Adipocyte (in vitro differentiated cells): ENCODE measurements at regions not wholly inside any gene's neighbourhood (a gene's known extent, or its start where the extent isn't known, plus 50 kb on each side); places are given as distances from the start of the nearest gene placed in this dataset.

Experiments
- DNase-seq: peaks from one replicate; pipeline ENCODE4 v3.0.0-alpha.2; 2015; ENCODE audit warnings: low read depth
- H3K27me3 ChIP-seq: replicated peaks from 2 replicates; pipeline ENCODE4 v1.7.0; 2013; ENCODE audit warnings: mild to moderate bottlenecking, low read length, moderate library complexity; ENCODE audit not compliant: control insufficient read depth, insufficient read depth
- H3K36me3 ChIP-seq: 2 replicates; pipeline ENCODE4 v1.7.0; 2013; ENCODE audit warnings: low read length, mild to moderate bottlenecking, moderate library complexity; ENCODE audit not compliant: control insufficient read depth, insufficient read depth, severe bottlenecking
- H3K4me1 ChIP-seq: 2 replicates; pipeline ENCODE4 v1.7.0; 2013; ENCODE audit warnings: mild to moderate bottlenecking, low read length, moderate library complexity; ENCODE audit not compliant: control insufficient read depth, insufficient read depth
- H3K4me3 ChIP-seq: 2 replicates; pipeline ENCODE4 v1.7.0; 2013; ENCODE audit warnings: mild to moderate bottlenecking, low read length, moderate library complexity
- H3K9ac ChIP-seq: 2 replicates; pipeline ENCODE4 v1.7.0; 2013; ENCODE audit warnings: mild to moderate bottlenecking, low read length, moderate library complexity
- H3K9me3 ChIP-seq: 2 replicates; pipeline ENCODE4 v1.7.0; 2013; ENCODE audit warnings: mild to moderate bottlenecking, low read length, moderate library complexity; ENCODE audit not compliant: control insufficient read depth

GRCh38 chr6:92944132-92944531 lies 475.2 kb downstream of the EPHA7 start:
- no peaks in the 10 kb centered on the region for H3K36me3 ChIP-seq
- H3K27me3 ChIP-seq, result no peaks in the 10 kb centered on the region
- H3K4me3 ChIP-seq, result no peak overlapping the region
- no peaks in the 10 kb centered on the region for H3K4me1 ChIP-seq
- H3K9ac ChIP-seq, result no peak overlapping the region
- no peak for DNase-seq
- H3K9me3 ChIP-seq, result no peaks in the 10 kb centered on the region

DNA sequence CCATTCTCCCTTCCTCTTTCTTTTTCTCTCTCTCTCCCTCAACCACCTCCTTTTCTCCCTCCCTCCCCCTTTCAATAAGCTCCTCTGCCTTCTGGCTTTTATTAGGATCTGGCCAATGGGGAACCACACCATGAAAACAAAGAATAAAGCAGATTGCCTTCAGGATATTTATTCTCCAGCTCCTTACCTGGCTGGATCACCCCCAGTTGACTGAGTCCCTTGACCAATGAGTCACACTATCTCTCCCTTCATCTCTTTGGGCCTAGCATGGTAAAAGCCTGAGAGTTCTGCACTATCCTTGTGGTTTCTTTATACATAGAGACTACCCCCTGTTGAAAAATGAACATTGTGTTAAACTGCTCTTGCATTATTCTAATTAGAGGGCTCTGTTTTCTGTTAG lies 476.8 kb downstream of the EPHA7 start:
- Histone ChIP-seq H3K9me3 (no peaks in the 10 kb centered on the region), H3K27me3 (no peaks in the 10 kb centered on the region), H3K4me1 (no peaks in the 10 kb centered on the region), H3K9ac (no peak overlapping the region), H3K36me3 (no peaks in the 10 kb centered on the region), H3K4me3 (no peak overlapping the region)
- DNase-seq, result no peak

DNA sequence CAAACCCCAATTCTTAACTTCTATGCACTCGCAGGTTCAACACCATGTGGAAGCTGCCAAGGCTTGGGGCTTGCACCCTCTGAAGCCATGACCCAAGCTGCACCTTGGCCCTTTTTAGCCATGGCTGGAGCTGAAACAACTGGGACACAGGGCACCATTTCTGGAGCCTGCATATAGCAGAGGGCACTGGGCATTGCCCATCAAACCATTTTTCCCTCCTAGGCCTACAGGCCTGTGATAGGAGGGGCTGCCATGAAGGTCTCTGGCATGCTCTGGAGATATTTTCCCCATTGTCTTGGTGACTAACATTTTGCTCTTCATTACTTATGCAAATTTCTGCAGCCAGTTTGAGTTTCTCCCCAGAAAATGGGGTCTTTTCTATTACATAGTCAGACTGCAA lies 484.7 kb downstream of the EPHA7 start:
- H3K4me1 ChIP-seq, result no peaks in the 10 kb centered on the region
- H3K27me3 ChIP-seq, result no peaks in the 10 kb centered on the region
- DNase-seq, result no peak
- H3K4me3 ChIP-seq, result no peak overlapping the region
- H3K9me3 ChIP-seq, result no peaks in the 10 kb centered on the region
- no peaks in the 10 kb centered on the region for H3K36me3 ChIP-seq
- no peak overlapping the region for H3K9ac ChIP-seq

GRCh38 chr6:92930171-92930570 lies 489.2 kb downstream of the EPHA7 start:
- no peak for DNase-seq
- H3K27me3 ChIP-seq, result no peaks in the 10 kb centered on the region

DNA sequence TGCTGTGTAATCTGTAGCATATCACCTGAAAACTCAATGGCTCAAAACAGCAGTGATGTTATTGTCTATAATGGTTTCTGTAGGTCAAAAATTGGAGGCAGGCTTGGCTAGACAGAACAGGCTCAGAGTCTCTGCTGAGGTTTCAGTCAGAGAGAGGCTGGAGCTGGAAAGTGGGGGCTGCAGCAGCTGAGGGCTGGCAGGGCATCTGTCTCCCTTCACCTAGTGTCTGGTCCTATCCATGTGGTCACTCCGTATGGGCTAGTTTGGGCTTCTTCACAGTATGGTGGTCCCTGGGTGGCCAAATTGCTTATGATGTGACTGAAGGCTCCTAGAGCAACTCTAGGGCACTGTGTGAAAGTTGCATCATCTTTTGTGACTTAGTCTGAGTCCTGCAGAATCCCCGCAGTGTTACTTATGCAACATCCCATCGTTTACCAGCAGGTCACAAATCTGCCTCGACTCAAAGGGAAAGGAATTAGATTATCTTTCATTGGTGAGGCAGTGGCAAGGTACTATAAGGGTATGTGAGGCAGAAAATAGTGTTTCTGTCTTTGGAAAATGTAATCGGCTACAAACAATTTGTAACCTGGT lies 497.0 kb downstream of the EPHA7 start:
- no peaks in the 10 kb centered on the region for H3K4me1 ChIP-seq
- H3K36me3 ChIP-seq, result no peaks in the 10 kb centered on the region
- H3K9me3 ChIP-seq, result no peaks in the 10 kb centered on the region
- H3K9ac ChIP-seq, result no peak overlapping the region
- H3K4me3 ChIP-seq, result no peak overlapping the region
- DNase-seq, result no peak
- no peaks in the 10 kb centered on the region for H3K27me3 ChIP-seq

More at GRCh38 chr6:92930171-92930570, 489.2 kb downstream of the EPHA7 start:
- Histone ChIP-seq H3K4me3 (no peak overlapping the region), H3K36me3 (no peaks in the 10 kb centered on the region), H3K4me1 (no peaks in the 10 kb centered on the region), H3K9me3 (no peaks in the 10 kb centered on the region), H3K9ac (no peak overlapping the region)

- no peaks in the 10 kb centered on the region for H3K4me1 ChIP-seq
- no peak for DNase-seq
- no peaks in the 10 kb centered on the region for H3K9me3 ChIP-seq
- no peak overlapping the region for H3K9ac ChIP-seq
- no peaks in the 10 kb centered on the region for H3K36me3 ChIP-seq
- H3K27me3 ChIP-seq, result no peaks in the 10 kb centered on the region
- no peak overlapping the region for H3K4me3 ChIP-seq
These were observed 503.9 kb downstream of the EPHA7 start for GRCh38 chr6:92915466-92915865.

DNA sequence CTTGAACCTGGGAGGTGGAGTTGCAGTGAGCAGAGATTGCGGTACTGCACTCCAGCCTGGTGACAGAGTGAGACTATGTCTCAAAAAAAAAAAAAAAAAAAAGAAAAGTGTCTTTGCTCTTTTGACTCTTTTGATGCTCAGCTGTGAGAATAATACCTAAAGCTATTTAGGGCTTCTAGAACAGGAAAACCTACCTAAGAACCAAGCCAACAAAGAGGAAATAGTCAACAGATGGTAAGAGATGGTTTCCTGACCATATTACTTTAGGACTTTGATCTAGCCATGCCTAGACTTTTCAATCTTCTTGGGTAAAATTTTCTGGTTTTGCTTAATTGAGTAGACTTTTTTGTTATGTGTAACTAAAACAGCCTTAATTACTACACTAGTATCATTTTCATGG lies 508.1 kb downstream of the EPHA7 start:
- Histone ChIP-seq H3K4me3 (no peak overlapping the region), H3K9me3 (no peaks in the 10 kb centered on the region)

GRCh38 chr6:92910646-92911045 lies 508.7 kb downstream of the EPHA7 start:
- Histone ChIP-seq H3K27me3 (no peaks in the 10 kb centered on the region), H3K9ac (no peak overlapping the region), H3K4me3 (no peak overlapping the region), H3K4me1 (no peaks in the 10 kb centered on the region), H3K36me3 (no peaks in the 10 kb centered on the region), H3K9me3 (no peaks in the 10 kb centered on the region)
- no peak for DNase-seq

More for the DNA sequence above, 508.1 kb downstream of the EPHA7 start:
- Histone ChIP-seq H3K4me1 (no peaks in the 10 kb centered on the region), H3K9ac (no peak overlapping the region), H3K36me3 (no peaks in the 10 kb centered on the region), H3K27me3 (no peaks in the 10 kb centered on the region)
- DNase-seq, result no peak

- no peaks in the 10 kb centered on the region for H3K36me3 ChIP-seq
- no peaks in the 10 kb centered on the region for H3K9me3 ChIP-seq
- no peak overlapping the region for H3K9ac ChIP-seq
- no peaks in the 10 kb centered on the region for H3K4me1 ChIP-seq
- no peak overlapping the region for H3K4me3 ChIP-seq
- no peaks in the 10 kb centered on the region for H3K27me3 ChIP-seq
- no peak for DNase-seq
These were observed 513.0 kb downstream of the EPHA7 start for GRCh38 chr6:92906385-92906784.

- Histone ChIP-seq H3K36me3 (no peaks in the 10 kb centered on the region), H3K4me3 (no peak overlapping the region), H3K9ac (no peak overlapping the region), H3K27me3 (no peaks in the 10 kb centered on the region), H3K9me3 (peaks cover 5% of the 10 kb centered on the region), H3K4me1 (no peaks in the 10 kb centered on the region)
- no peak for DNase-seq
These were observed 525.6 kb downstream of the EPHA7 start for GRCh38 chr6:92893741-92894140.

DNA sequence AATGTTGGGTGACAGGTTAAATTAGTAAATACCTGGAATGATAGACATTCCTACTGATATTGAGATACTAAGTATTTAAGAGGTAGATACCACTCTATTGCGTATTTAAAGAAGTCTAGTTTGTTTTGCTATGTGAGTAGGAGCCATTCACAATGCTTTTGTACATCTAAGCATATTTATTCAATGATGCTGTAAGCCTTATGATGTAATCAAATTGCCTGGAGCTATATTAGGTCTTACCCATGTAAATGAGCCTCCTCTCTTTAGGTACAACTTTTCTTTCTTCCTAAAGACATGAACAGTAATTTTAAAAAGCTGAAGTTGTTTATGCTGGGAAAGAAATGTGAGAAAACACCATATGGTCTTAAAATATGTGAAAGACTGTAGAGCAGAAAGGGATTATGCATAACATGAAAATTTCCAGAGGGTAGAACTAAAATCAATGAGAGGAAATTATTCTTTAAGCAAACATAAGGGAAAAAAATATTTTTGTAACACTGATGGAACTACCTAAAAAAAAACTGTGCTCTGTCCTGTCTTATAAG lies 526.7 kb downstream of the EPHA7 start:
- Histone ChIP-seq H3K36me3 (no peaks in the 10 kb centered on the region), H3K4me3 (no peak overlapping the region), H3K27me3 (no peaks in the 10 kb centered on the region), H3K9ac (no peak overlapping the region), H3K9me3 (peaks cover 9% of the 10 kb centered on the region), H3K4me1 (no peaks in the 10 kb centered on the region)
- DNase-seq, result no peak

GRCh38 chr6:92888316-92888715 lies 531.0 kb downstream of the EPHA7 start:
- Histone ChIP-seq H3K27me3 (no peaks in the 10 kb centered on the region), H3K4me1 (no peaks in the 10 kb centered on the region), H3K9ac (no peak overlapping the region), H3K4me3 (no peak overlapping the region), H3K36me3 (no peaks in the 10 kb centered on the region), H3K9me3 (peaks cover 9% of the 10 kb centered on the region)
- no peak for DNase-seq
